ENCODE measurements at regions not wholly inside any gene's neighbourhood (a gene's known extent, or its start where the extent isn't known, plus 50 kb on each side); places are given as distances from the start of the nearest gene placed in this dataset.

DNA sequence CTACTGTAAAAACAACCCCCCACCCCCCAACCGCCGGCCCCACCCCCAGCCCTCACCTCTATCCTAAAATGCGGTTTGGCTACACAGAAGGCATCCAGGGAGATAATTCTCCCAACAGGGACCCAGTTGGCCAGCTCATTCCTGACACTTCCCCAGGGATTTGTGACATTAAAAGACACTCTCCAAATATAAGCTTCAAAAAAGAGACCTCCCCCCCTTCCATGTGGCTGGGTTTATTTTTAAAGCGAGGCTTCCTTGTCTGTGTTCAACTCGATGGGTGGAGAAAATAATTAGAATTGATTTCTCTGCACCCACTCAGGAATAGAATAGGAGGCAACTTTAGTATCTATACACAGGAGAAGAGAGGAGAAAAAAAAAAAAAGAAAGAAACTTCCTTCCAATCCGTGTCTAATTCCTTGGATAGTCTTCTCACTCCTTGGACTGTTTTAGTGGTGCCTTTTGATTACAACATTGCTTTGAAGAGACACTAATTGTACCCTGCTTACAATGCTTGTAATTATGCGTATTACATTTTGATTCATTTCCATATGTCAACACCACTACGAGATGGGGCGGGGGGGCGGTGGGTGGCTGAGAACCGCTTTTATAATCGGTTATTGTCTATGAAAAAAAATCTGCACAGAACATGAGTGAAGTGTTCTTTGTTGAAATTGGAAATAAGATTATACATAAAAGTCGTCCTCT lies 500.4 kb downstream of the MIAT start:
- DNase-seq (ENCODE audit: low read depth in 4 of 4, low spot score in 1 of 4), result no peak

DNA sequence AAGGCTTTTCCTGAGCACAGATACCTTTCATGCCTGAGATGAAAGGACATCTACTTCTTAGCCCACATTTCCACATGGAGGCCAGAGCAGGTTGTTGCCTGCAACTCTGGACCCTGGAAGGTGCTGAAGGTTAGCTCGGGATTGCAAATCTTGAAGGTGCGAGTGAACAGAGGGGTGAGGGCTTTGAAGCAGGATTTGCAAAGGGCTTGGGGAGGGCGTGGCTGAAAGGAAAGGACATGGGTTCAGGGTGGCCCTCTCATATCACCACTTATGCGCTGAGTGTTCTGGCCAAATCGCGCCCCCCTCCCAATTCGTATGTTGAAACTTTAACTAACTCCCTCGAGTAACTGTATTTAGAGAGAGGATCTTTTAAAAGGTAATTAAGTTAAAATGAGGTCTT lies 501.6 kb downstream of the MIAT start:
- no peak for DNase-seq (ENCODE audit: low read depth in 4 of 4, low spot score in 1 of 4)

- DNase-seq (ENCODE audit: low read depth in 4 of 4, low spot score in 1 of 4), result no peak
Observed at GRCh38 chr22:27159716-27160295, 502.4 kb downstream of the MIAT start.

GRCh38 chr22:27163162-27164137 lies 506.1 kb downstream of the MIAT start:
- DNase-seq (ENCODE audit: low read depth in 4 of 4, low spot score in 1 of 4), result no peak

- no peak for DNase-seq (ENCODE audit: low read depth in 4 of 4, low spot score in 1 of 4)
Observed at GRCh38 chr22:27164781-27165503, 507.6 kb downstream of the MIAT start.

DNA sequence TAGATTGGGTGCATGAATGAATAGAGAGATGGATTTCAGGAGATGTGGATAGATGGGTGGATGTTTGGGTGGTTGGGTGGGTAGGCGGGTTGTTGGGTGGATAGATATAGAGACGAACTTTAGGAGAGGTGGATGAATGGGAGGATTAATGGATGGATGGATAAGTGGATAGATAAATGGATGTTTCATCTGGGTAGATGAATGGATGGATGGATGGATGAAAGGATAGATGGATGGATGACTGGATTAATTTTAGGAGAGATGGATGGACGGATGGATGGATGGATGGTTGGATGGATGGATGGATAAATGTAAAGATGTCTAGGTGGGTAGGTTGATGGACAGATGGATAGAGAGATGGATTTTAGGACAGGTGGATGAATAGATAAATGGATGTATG lies 511.3 kb downstream of the MIAT start:
- no peak for DNase-seq (ENCODE audit: low read depth in 4 of 4, low spot score in 1 of 4)

GRCh38 chr22:27170491-27170890 lies 513.1 kb downstream of the MIAT start:
- DNase-seq (ENCODE audit: low read depth in 4 of 4, low spot score in 1 of 4), result no peak

GRCh38 chr22:27171212-27171611 lies 513.8 kb downstream of the MIAT start:
- no peak for DNase-seq (ENCODE audit: low read depth in 4 of 4, low spot score in 1 of 4)

DNA sequence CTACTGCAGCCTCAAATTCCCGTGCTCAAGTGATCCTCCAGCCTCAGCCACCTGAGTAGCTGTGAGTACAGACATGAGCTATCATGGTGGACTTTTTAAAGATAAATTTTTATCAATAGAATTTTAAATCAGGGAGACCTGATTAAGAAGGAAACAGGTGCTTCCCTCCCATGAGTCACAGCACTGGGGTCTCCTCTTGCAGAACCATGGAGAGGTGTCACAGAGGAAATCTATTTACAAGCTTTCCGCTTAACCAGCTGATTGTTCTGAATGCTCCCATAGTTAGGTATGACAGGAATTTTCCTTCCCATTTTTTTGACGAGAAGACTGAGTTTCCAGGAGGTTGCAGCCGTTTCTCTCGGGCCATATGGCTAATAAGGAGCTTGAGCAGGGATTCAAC lies 516.1 kb downstream of the MIAT start:
- no peak for DNase-seq (ENCODE audit: low read depth in 4 of 4, low spot score in 1 of 4)

DNA sequence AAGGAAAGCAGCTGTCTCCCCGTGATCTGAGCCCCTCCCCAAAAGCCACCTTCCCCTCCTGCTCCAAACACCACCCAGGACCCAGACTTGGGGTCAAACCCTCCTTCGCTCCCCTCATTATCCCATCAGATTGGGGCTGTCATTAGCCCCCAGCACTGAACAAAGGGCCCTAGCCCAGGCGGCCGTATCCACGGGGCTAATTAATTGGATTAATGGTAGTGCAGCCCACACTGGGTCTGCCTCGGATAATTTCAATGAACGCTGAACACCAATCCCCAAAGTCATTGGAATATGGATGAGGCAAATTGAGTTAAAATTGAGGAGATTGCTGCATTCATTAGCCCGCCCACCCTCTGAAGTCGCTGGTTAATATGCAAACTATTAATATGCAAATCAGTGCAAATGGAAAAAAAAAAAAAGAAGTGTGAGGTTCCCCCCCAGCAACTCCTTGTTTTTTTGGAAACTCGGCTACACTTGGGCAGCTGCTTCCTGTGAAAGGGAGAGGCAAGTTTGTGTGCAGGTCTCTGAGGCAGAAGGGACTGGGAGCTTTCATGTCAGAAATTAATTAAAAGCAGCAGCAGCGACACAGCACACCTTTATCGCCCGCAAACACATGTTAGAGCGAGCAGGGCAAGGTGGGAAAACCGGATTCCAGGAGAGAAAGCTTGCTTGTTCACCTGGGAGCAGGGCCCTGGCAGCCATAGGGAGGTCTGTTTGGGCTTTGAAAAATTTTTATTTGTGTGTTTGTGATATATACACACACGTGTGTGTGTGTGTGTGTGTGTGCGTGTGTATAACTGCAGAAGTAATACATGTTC lies 517.8 kb downstream of the MIAT start:
- no peak for DNase-seq (ENCODE audit: low read depth in 4 of 4, low spot score in 1 of 4)

- no peak for DNase-seq (ENCODE audit: low read depth in 4 of 4, low spot score in 1 of 4)
Observed at GRCh38 chr22:27175974-27176373, 518.6 kb downstream of the MIAT start.

DNA sequence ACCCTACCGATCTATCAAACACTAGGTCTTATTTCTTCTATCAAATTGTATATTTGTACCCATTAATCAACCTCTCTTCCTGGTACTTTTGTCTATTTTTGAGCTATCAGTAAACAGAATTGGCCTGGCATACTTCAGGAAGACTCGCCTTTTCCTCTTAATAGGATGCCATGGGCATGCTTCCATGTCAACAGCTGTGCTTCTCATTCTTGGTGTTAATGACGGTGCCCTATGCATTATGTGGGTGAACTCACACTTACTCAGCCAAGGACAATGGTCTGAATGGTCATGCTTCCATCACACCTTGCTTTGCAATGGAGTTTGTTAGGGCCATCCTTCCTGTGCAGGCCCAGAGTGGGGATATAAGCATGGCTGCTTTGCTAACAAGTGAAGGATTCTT lies 521.8 kb downstream of the MIAT start:
- no peak for DNase-seq (ENCODE audit: low read depth in 4 of 4, low spot score in 1 of 4)

- no peak for DNase-seq (ENCODE audit: low read depth in 4 of 4, low spot score in 1 of 4)
Observed at GRCh38 chr22:27181537-27181936, 524.1 kb downstream of the MIAT start.

DNA sequence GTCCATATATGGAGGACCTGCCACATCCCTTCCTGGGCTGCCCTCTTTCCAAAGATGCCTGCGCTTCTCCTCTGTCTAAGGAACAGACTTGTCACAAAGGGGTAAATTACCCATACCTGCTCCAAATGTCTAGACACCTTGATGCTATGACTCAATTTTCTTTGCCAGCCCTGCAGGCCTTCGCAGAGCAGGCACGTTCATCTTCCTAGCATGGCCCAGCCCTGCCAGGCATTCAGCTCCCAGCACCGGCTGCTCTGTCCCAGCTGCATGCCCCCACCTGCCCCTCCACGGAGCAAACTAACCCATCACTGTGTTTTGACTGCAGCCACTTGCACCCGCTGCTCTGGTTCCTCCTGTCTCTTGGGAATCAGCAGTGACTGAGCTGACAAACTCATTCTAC lies 526.1 kb downstream of the MIAT start:
- no peak for DNase-seq (ENCODE audit: low read depth in 4 of 4, low spot score in 1 of 4)

DNA sequence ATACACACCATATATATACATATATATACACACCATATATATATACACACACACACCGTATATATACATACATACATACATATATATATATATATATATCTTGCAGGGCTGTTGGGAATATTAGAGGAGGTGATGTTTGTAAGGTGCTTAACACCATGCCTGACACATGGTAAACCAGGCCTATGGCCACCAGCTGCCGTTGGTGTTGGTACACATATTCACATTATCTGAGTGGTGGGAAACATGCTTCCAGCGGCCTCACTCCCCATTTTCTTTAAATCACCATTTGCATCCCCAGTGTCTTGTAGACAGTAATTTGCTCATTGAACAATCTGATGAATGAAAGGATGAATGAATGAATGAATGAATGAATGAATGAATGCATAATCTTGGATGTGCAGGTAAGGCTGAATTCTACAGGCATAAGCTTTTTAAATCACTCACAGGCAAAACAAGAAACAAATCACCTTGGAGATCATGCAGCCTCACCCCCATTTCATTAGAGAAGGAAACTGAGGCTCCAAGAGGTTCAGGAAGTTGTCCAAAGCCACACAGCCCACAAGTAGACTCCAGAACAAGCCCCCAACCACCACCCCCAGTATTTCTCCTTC lies 527.8 kb downstream of the MIAT start:
- DNase-seq (ENCODE audit: low read depth in 4 of 4, low spot score in 1 of 4), result no peak

DNA sequence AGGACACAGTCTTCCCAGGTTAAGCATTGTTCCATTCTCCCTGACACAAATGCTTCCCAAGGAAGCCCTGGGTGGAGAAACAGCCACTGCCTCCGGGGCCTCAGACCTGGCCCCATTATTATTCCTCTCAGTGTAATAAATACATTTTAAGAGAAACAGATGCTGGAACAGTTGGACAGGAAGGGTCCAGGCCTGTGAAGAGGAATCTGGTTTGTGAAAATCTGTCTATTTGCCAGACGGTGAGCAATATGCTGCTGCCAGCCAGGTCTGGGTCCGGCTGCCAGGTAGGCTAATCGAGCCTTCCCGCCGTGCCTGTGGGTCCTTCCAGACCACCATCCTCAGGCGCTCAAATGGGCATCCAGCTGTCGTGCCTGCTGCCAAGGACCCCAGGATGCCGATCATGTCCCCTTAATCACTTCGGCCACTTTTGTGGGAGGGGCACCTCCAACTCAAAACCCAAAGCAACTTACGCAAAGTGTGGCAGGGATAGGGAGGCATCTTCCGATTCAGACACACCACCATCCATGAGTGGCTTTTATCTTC lies 528.4 kb downstream of the MIAT start:
- no peak for DNase-seq (ENCODE audit: low read depth in 4 of 4, low spot score in 1 of 4)

DNA sequence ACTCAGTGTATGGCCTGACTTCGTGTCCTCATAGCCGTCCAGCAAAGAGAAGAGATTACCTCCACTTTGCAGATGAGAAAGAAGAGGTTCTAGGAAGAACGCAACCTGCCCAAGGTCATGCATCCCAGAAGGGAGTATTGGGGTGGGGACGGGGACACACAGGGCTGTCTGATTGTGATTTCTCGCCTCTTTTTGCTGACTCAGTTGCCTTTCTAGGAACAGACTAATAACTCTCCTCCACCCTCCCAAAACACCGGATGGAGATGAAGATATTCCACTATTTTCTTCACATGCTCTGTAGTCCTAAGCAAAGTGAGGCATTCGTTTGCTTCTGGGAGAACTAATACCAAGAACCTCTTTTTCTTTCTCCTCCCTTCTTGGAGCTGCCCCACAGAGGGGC lies 529.3 kb downstream of the MIAT start:
- DNase-seq (ENCODE audit: low read depth in 4 of 4, low spot score in 1 of 4), result no peak

GRCh38 chr22:27192135-27192829 lies 534.9 kb downstream of the MIAT start:
- no peak for DNase-seq (ENCODE audit: low read depth in 4 of 4, low spot score in 1 of 4)

GRCh38 chr22:27193215-27193614 lies 535.8 kb downstream of the MIAT start:
- no peak for DNase-seq (ENCODE audit: low read depth in 4 of 4, low spot score in 1 of 4)

All from stimulated activated CD4-positive, alpha-beta T cell treated with anti-CD3 and anti-CD28 coated beads, Interleukin-1b, Interleukin-23, amount 100 ng/mL, for 24 hours (primary cell).